ENCODE measurements at regions not wholly inside any gene's neighbourhood (a gene's known extent, or its start where the extent isn't known, plus 50 kb on each side); places are given as distances from the start of the nearest gene placed in this dataset.
"Not testable (repeated sequence)": the region's sequence is repeated elsewhere in the genome, so short reads cannot be mapped to it uniquely, and the experiment has no call there.

DNA sequence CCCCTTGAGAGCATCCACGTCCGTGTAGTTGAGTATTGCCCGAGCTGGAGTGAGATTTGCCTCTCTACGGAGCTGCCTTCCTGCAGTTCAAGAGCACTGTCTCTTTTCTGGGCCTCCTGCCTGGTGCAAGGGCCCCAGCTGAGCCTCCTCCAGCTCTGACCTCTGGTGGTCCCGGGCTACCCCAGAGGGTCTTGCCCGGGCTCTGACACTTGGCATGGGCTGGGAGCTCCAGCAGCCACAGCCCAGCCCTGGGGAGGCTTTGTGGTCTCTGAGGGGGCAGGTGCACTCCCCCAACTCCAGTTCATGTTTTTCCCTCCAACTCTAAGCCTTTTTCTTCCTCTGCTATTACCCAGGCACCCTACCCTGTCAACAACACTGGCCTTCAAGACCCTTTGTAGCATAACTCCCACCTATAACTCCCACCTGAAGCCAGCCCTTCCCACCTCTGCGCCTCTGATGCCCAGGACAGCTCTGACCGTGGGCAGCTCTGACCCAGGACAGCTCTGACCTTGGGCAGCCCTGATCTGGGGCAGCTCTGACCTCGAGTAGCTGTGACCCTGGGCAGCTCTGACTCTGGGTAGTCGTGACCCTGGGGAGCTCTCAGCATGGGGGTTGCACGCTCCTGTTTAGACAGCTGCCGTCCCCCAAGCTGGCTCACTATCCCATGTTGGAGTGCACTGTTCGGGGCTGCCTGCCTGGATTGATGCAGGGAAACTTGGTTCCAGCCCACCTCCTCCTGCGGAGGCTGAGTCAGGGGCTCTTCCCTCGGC, 127.6 kb downstream of the METRNL start:
- not testable (repeated sequence) for TF ChIP-seq EZH2 (IDR thresholded peaks at IDR 0.05); POLR2AphosphoS5 (IDR thresholded peaks at IDR 0.05; ENCODE audit: borderline replicate concordance, low read depth, low read length)
